ENCODE measurements at regions not wholly inside any gene's neighbourhood (a gene's known extent, or its start where the extent isn't known, plus 50 kb on each side); places are given as distances from the start of the nearest gene placed in this dataset.

DNA sequence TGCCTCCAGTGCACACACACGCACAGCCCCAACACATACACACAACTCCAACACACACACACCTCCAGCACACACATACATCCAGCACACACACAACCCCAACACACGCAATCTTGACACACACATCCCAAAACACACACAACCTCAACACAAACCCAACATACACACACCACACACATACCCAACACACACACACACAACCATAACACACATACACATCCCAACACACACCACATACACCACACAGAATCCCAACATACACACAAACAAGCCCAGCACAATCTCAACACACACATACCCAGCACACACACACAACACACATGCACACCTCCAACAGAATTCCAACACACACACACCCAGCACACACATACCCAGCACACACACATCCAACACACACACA is 301.1 kb downstream of the ABCC12 start:
- no peak for DNase-seq (ENCODE audit: low read depth, low spot score)
- in situ Hi-C loops (cut with HindIII; ENCODE audit: low sequenced_read_pairs), result no loop called here
- TF ChIP-seq CTCF (IDR thresholded peaks at IDR 0.05; ENCODE audit: low read depth, low read length), result no peak
- no peak overlapping the region for H3K4me3 ChIP-seq (ENCODE audit: low read depth, low read length)

DNA sequence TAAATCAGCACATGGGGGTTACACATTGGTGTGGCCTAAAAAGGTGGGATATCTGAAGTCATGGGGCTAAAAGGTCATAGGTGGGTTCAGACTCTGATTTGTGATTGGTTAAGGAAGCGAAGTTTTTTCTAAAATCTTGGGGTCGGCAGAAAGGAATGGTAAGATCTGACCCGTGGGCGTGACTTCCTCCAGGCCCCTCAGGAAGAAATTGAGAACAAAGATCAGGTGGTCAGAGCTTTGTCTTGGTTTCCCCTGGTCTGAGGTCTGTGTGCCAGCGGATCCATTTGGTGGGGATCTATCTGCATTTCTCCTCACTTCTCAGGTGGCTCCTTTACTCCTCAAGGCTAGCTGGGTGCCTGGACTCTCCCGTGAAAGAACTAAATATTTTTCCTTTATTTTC is 302.8 kb downstream of the ABCC12 start:
- in situ Hi-C loops (cut with HindIII; ENCODE audit: low sequenced_read_pairs), result no loop called here
- no peak for DNase-seq (ENCODE audit: low read depth, low spot score)
- no peak overlapping the region for H3K4me3 ChIP-seq (ENCODE audit: low read depth, low read length)
- TF ChIP-seq CTCF (IDR thresholded peaks at IDR 0.05; ENCODE audit: low read depth, low read length), result no peak

DNA sequence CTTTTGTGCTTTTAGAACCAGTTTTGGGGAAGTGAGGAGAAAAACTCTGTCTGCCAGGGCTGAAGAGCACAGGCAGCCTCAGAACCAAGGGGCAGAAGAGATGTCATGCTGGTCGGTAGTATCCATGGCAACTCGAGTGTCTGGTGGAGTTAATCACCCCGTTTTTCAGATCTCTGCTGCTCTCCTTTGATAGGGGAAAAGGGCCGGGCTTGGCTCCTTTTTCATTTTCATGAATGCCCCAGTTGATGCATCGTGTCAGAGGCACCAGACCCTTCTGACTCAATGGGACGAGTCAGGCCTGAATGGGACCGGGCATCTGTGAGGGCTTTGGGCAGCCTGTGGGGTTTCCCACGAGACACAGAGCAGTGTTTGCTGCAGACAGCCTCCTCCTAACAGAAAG is 304.6 kb downstream of the ABCC12 start:
- in situ Hi-C loops (cut with HindIII; ENCODE audit: low sequenced_read_pairs), result no loop called here
- no peak for DNase-seq (ENCODE audit: low read depth, low spot score)
- TF ChIP-seq CTCF (IDR thresholded peaks at IDR 0.05; ENCODE audit: low read depth, low read length), result no peak
- no peak overlapping the region for H3K4me3 ChIP-seq (ENCODE audit: low read depth, low read length)

GRCh38 chr16:47849736-47850135 is 306.1 kb downstream of the ABCC12 start:
- TF ChIP-seq CTCF (IDR thresholded peaks at IDR 0.05; ENCODE audit: low read depth, low read length), result no peak
- DNase-seq (ENCODE audit: low read depth, low spot score), result no peak
- in situ Hi-C loops (cut with HindIII; ENCODE audit: low sequenced_read_pairs), result no loop called here
- H3K4me3 ChIP-seq (ENCODE audit: low read depth, low read length), result no peak overlapping the region

- in situ Hi-C loops (cut with HindIII; ENCODE audit: low sequenced_read_pairs), result no loop called here
- DNase-seq (ENCODE audit: low read depth, low spot score), result peak; percentile 61
- TF ChIP-seq CTCF (IDR thresholded peaks at IDR 0.05; ENCODE audit: low read depth, low read length), result no peak
- no peak overlapping the region for H3K4me3 ChIP-seq (ENCODE audit: low read depth, low read length)
These were observed 307.2 kb downstream of the ABCC12 start for GRCh38 chr16:47848421-47849109.

- in situ Hi-C loops (cut with HindIII; ENCODE audit: low sequenced_read_pairs), result no loop called here
- no peak overlapping the region for H3K4me3 ChIP-seq (ENCODE audit: low read depth, low read length)
- DNase-seq (ENCODE audit: low read depth, low spot score), result peak; percentile 37
- TF ChIP-seq CTCF (IDR thresholded peaks at IDR 0.05; ENCODE audit: low read depth, low read length), result no peak
These were observed 308.4 kb downstream of the ABCC12 start for GRCh38 chr16:47847220-47847970.

All from astrocyte of the spinal cord (primary cell).